HG02588 (cell line): ENCODE measurements at regions not wholly inside any gene's neighbourhood (a gene's known extent, or its start where the extent isn't known, plus 50 kb on each side); places are given as distances from the start of the nearest gene placed in this dataset.

ENCODE experiments used
- ATAC-seq: cut with Tn5 transposase; IDR thresholded peaks from one replicate; pipeline ENCODE4 v1.9.1; 2021; ENCODE audit warnings: mild to moderate bottlenecking, moderate library complexity; ENCODE audit not compliant: unreplicated experiment

DNA sequence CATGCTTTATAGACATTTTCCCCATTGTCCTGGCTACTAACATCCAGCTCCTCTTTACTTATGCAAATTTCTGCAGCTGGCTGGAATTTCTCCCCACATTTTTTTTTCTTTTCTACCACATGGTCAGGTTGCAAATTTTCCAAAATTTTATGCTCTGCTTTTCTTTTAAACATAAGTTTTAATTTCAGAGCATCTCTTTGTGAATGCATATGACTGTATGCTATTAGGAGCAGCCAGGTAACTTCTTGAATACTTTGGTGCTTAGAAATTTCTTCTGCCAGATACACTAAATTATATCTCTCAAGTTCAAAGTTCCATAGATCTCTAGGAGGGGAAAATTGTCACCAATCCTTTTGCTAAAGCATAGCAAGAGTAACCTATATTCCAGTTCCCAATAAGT is 365.9 kb downstream of the LRFN5 start:
- no peak for ATAC-seq

DNA sequence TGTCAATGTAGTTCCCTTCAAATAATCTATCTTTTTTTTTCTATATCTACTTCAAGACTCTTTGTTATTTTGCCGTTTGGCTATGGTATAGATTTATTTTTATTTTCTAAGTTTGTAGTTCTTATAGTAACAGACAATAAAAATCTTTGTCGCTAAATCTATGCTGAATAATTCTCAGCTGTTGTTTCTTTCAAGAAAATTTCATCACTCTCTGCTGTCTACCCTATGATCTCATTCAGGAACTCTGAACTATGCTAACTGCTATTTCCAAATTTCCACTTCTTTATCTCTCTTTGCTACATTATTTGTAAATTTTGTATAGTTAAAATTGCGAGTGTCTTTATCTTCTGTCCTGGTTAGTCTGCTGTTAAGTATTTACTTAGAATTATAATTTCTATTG is 353.6 kb downstream of the LRFN5 start:
- no peak for ATAC-seq

DNA sequence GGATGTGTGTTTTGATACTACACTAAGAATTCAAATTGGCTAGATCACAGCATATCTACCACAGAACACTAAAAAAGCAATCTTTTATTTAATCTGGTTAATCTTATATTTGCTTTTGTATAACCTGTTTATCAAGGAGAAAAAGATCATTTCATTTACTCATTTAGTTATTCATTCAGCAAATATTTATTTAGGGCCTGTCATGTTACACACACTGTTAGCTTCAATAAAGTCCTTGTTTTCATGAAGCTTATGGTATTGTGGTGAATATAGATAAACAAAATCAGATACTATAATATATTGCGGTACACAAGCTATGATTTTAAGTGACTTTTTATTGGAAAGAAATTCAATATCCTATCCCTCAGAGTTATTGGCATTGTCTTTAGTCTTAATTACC is 350.8 kb downstream of the LRFN5 start:
- ATAC-seq: no peak
